Liver (tissue), 3 donors: ENCODE measurements at regions not wholly inside any gene's neighbourhood (a gene's known extent, or its start where the extent isn't known, plus 50 kb on each side); places are given as distances from the start of the nearest gene placed in this dataset.

Experiments
- FOXA2 ChIP-seq: IDR thresholded peaks from 2 replicates; pipeline ENCODE4 v1.6.1; 2016; ENCODE audit warnings: antibody characterized with exemption
- GABPA ChIP-seq, 2 donors: IDR thresholded peaks in 1 of 2; conservative IDR thresholded peaks in 1 of 2; 2 replicates each; pipeline ENCODE4 v1.6.1; 2016; ENCODE audit warnings: antibody characterized with exemption in 2 of 2, mild to moderate bottlenecking in 1 of 2, moderate library complexity in 1 of 2
- HNF4G ChIP-seq: IDR thresholded peaks from 2 replicates; pipeline ENCODE4 v1.6.1; 2016; ENCODE audit warnings: antibody characterized with exemption
- JUND ChIP-seq, 2 donors: IDR thresholded peaks; 2 replicates each; pipeline ENCODE4 v1.6.1; 2016; ENCODE audit warnings: antibody characterized with exemption in 2 of 2
- RAD21 ChIP-seq, 2 donors: IDR thresholded peaks; 2 replicates each; pipeline ENCODE4 v1.6.1; 2016; ENCODE audit warnings: antibody characterized with exemption in 2 of 2, mild to moderate bottlenecking in 2 of 2
- SP1 ChIP-seq: IDR thresholded peaks from 2 replicates; pipeline ENCODE4 v1.6.1; 2018; ENCODE audit warnings: antibody characterized with exemption, mild to moderate bottlenecking
- TAF1 ChIP-seq: conservative IDR thresholded peaks from 2 replicates; pipeline ENCODE4 v1.6.1; 2016; ENCODE audit warnings: antibody characterized with exemption, mild to moderate bottlenecking
- TF ChIP-seq, protein P1 (sequence below): fragments of 150-350 bp; IDR thresholded peaks from 2 replicates; pipeline ENCODE4 v1.5.1; 2017; ENCODE audit warnings: improper control_type of control experiment, low read depth, low read length; ENCODE audit not compliant: missing input control
- TF ChIP-seq, protein P2 (sequence below): IDR thresholded peaks from 2 replicates; pipeline ENCODE4 v1.6.1; 2016; ENCODE audit warnings: antibody characterized with exemption
- donor health status: healthy.
- donor health status: healthy.

DNA sequence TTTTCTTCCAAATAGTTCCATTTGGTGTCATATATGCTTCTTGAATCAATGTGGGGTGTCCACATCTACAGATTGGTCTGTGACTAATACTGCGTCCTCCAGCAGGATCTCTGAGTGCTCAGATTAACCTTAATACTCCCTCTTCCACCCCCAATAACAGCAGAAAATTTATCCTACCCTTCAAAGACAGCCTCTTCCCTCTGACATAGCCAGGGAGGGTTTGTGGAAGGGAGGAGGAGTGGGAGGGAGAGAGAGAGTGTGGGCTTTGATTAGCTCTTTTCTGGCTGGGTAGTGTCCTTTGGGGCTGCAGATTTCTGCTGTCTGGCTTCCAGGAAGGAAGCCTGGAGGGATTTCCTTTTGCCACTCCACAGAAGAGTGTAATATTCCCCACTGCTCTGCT lies 220.7 kb downstream of the TTC6 start:
- TF ChIP-seq JUND (IDR thresholded peaks at IDR 0.05) (no peak), RAD21 (IDR thresholded peaks at IDR 0.05) (no peak), FOXA2 (no peak), GABPA (IDR thresholded peaks at IDR 0.05 in 1 of 2, conservative IDR thresholded peaks at IDR 0.05 in 1 of 2) (no peak), TAF1 (no peak), SP1 (no peak), HNF4G (no peak)
- TF ChIP-seq, protein P1, sequence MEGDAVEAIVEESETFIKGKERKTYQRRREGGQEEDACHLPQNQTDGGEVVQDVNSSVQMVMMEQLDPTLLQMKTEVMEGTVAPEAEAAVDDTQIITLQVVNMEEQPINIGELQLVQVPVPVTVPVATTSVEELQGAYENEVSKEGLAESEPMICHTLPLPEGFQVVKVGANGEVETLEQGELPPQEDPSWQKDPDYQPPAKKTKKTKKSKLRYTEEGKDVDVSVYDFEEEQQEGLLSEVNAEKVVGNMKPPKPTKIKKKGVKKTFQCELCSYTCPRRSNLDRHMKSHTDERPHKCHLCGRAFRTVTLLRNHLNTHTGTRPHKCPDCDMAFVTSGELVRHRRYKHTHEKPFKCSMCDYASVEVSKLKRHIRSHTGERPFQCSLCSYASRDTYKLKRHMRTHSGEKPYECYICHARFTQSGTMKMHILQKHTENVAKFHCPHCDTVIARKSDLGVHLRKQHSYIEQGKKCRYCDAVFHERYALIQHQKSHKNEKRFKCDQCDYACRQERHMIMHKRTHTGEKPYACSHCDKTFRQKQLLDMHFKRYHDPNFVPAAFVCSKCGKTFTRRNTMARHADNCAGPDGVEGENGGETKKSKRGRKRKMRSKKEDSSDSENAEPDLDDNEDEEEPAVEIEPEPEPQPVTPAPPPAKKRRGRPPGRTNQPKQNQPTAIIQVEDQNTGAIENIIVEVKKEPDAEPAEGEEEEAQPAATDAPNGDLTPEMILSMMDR, result no peak
- TF ChIP-seq, protein P2, sequence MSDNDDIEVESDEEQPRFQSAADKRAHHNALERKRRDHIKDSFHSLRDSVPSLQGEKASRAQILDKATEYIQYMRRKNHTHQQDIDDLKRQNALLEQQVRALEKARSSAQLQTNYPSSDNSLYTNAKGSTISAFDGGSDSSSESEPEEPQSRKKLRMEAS, result no peak
